ENCODE measurements at regions not wholly inside any gene's neighbourhood (a gene's known extent, or its start where the extent isn't known, plus 50 kb on each side); places are given as distances from the start of the nearest gene placed in this dataset.
A peak's percentile ranks its signal among the peaks of the same experiment; 100 is the strongest.

DNA sequence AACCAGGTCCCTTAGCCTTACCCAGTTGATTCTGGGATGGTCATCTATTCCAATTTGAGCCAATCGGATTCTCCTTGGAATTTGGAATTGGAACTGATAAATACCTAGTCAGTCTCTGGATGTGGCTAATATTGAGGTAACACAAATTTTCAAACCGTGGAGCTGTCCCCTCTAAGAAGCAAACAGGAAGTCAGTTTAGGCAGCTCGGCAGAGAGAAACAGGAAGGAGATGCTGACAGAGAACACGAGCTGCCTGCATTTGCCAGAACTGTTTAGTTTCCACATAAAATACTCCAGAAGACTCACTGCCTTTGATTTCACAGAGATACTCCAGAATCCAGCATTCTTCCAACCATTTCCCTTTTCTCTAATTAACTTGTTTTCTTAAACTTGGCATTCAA is 1024.9 kb downstream of the BCL11A start:
- TF ChIP-seq GATA2 (IDR thresholded peaks at IDR 0.05; ENCODE audit: low read depth, low read length), result no peak
- no peak for TF ChIP-seq GATA3 (IDR thresholded peaks at IDR 0.05; ENCODE audit: low read depth, low read length)

GRCh38 chr2:59502981-59503380 is 1050.5 kb downstream of the BCL11A start:
- TF ChIP-seq GATA3 (IDR thresholded peaks at IDR 0.05; ENCODE audit: low read depth, low read length), result no peak
- TF ChIP-seq GATA2 (IDR thresholded peaks at IDR 0.05; ENCODE audit: low read depth, low read length), result no peak

- TF ChIP-seq GATA2 (IDR thresholded peaks at IDR 0.05; ENCODE audit: low read depth, low read length) (no peak), GATA3 (IDR thresholded peaks at IDR 0.05; ENCODE audit: low read depth, low read length) (no peak)
Measured at GRCh38 chr2:59490994-59491393, 1062.5 kb downstream of the BCL11A start.

- no peak for TF ChIP-seq GATA2 (IDR thresholded peaks at IDR 0.05; ENCODE audit: low read depth, low read length)
- no peak for TF ChIP-seq GATA3 (IDR thresholded peaks at IDR 0.05; ENCODE audit: low read depth, low read length)
Measured at GRCh38 chr2:59490192-59490591, 1063.3 kb downstream of the BCL11A start.

GRCh38 chr2:59484673-59485072 is 1068.8 kb downstream of the BCL11A start:
- TF ChIP-seq GATA2 (IDR thresholded peaks at IDR 0.05; ENCODE audit: low read depth, low read length), result no peak
- TF ChIP-seq GATA3 (IDR thresholded peaks at IDR 0.05; ENCODE audit: low read depth, low read length), result no peak

DNA sequence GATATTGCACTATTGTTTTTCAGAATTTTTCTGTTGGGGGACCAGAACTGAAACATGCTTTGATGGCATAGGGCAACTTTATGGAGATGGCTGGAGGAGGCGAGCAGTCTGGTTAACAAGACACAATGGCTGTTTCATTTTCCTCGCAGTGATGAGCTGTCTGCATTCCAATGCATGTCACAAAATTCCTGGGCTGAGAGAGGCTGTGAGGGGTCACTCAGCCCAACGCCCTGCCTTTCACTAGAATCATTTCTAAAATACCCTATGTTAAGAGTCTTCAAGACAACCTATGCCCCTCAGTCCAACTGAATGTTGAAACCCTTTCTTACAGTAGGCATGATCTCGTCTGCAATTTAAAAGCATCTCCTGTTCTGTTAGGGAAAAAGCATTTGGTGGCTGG is 1090.0 kb downstream of the BCL11A start:
- no peak for TF ChIP-seq GATA2 (IDR thresholded peaks at IDR 0.05; ENCODE audit: low read depth, low read length)
- TF ChIP-seq GATA3 (IDR thresholded peaks at IDR 0.05; ENCODE audit: low read depth, low read length), result no peak

DNA sequence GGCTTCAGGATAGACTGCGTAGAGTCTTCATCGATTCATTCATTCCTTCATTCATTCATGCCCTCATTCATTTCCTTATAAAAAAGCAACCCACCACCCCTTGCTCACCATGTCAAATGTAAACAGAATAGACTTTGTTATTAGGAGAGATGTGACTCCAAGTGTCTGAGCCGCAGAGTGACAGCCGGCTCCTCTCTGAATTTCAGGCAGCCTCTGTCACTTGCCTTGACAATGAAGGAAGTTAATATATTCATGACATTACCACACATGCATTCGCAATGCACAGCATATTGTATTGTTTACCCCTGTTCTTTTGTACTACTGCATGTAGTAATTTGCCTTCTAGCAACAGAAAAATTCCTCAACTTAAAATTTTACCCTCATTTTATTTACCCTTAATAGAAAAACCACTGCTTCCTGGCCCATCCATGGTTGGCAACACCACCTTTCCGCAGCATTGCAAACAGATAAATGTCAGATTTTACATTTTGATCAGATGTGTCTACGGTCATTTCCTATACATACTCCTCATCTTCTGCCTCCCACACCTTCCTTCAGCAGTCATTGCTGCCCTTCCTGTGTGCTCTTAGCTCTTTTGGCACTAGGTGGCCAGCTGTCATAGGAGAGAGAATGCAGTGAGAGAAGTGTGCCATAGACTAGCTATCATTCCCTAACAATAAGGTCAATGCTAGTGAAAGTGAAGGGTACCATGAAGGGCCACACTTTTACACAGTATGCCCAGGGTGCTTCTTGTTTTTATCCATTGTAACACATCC is 1090.8 kb downstream of the BCL11A start:
- TF ChIP-seq GATA2 (IDR thresholded peaks at IDR 0.05; ENCODE audit: low read depth, low read length) (no peak), GATA3 (IDR thresholded peaks at IDR 0.05; ENCODE audit: low read depth, low read length) (no peak)

GRCh38 chr2:59461127-59461526 is 1092.3 kb downstream of the BCL11A start:
- no peak for TF ChIP-seq GATA2 (IDR thresholded peaks at IDR 0.05; ENCODE audit: low read depth, low read length)
- no peak for TF ChIP-seq GATA3 (IDR thresholded peaks at IDR 0.05; ENCODE audit: low read depth, low read length)

GRCh38 chr2:59458800-59459199 is 1094.7 kb downstream of the BCL11A start:
- TF ChIP-seq GATA2 (IDR thresholded peaks at IDR 0.05; ENCODE audit: low read depth, low read length) (no peak), GATA3 (IDR thresholded peaks at IDR 0.05; ENCODE audit: low read depth, low read length) (no peak)

GRCh38 chr2:59456285-59456684 is 1097.2 kb downstream of the BCL11A start:
- TF ChIP-seq GATA3 (IDR thresholded peaks at IDR 0.05; ENCODE audit: low read depth, low read length) (no peak), GATA2 (IDR thresholded peaks at IDR 0.05; ENCODE audit: low read depth, low read length) (no peak)

- TF ChIP-seq GATA3 (IDR thresholded peaks at IDR 0.05; ENCODE audit: low read depth, low read length), result no peak
- TF ChIP-seq GATA2 (IDR thresholded peaks at IDR 0.05; ENCODE audit: low read depth, low read length), result no peak
Measured at GRCh38 chr2:59449274-59449673, 1104.2 kb downstream of the BCL11A start.

DNA sequence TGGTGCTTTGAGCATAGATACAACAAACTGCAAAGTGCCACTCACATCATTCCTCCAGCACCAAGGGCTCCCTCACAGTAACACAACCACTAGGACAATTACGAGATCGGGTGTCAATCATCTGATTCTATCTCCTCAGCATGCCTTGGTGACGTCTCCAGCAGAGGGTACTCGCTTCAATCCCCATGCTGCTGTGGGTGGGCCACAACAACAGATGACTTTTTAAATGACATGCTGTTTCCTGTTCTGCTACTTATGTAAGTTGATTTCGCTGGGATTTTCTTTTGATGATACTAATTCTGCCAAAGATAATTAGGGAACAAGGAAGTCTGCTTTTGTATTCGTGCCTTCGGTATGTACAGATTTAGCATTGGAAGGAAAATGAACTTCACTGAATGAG is 1113.0 kb downstream of the BCL11A start:
- TF ChIP-seq GATA2 (IDR thresholded peaks at IDR 0.05; ENCODE audit: low read depth, low read length) (no peak), GATA3 (IDR thresholded peaks at IDR 0.05; ENCODE audit: low read depth, low read length) (no peak)

DNA sequence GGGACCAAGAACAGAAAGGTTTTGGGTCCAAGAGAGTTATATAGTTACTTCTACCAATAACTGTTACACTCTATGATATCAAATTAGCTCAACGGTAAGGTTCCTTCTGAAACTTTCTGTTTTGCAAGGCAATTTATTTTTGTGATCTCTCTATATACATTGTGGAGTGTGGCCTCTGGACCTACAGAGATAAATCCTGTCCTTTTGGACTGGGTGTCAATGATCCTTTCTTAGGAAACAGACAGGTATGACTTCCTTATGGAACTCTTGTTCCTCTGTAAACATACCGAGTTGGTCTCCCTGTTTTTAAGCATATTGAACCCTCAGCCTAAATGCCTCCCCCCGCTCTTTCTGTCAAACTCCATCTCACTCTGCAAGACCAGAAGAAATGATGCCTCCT is 1117.8 kb downstream of the BCL11A start:
- no peak for TF ChIP-seq GATA2 (IDR thresholded peaks at IDR 0.05; ENCODE audit: low read depth, low read length)

- TF ChIP-seq GATA3 (IDR thresholded peaks at IDR 0.05; ENCODE audit: low read depth, low read length) (no peak), GATA2 (IDR thresholded peaks at IDR 0.05; ENCODE audit: low read depth, low read length) (no peak)
Measured at GRCh38 chr2:59428940-59429339, 1124.5 kb downstream of the BCL11A start.

DNA sequence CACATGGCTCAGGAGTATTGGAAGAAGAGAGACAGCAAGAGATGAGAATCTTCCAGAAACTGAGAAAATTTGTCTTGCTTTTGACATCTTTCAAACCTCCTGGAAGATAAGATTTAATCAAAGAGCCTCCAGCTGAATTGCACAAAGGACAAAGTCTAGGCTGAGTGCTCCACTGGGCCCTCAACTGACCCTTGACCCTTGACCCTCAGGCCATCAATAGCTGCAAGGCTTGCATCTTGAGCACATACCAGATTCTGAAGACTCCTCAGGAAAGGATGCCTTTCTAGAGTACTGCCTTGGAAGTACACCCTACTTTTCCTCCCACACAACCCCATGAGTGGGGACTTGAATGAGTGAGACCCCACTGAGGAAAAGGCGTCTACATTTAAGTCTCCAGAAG is 1125.5 kb downstream of the BCL11A start:
- TF ChIP-seq GATA2 (IDR thresholded peaks at IDR 0.05; ENCODE audit: low read depth, low read length), result no peak
- TF ChIP-seq GATA3 (IDR thresholded peaks at IDR 0.05; ENCODE audit: low read depth, low read length), result no peak

- TF ChIP-seq GATA3 (IDR thresholded peaks at IDR 0.05; ENCODE audit: low read depth, low read length) (no peak), GATA2 (IDR thresholded peaks at IDR 0.05; ENCODE audit: low read depth, low read length) (0 out of 2 replicates have a peak, but pooled peaks have one; percentile 14)
Measured at GRCh38 chr2:59425247-59425646, 1128.2 kb downstream of the BCL11A start.
